ENCODE measurements at regions not wholly inside any gene's neighbourhood (a gene's known extent, or its start where the extent isn't known, plus 50 kb on each side); places are given as distances from the start of the nearest gene placed in this dataset.

- no peak for DNase-seq
Measured at GRCh38 chr1:177847843-177848242, 122.0 kb downstream of the SEC16B start.

DNA sequence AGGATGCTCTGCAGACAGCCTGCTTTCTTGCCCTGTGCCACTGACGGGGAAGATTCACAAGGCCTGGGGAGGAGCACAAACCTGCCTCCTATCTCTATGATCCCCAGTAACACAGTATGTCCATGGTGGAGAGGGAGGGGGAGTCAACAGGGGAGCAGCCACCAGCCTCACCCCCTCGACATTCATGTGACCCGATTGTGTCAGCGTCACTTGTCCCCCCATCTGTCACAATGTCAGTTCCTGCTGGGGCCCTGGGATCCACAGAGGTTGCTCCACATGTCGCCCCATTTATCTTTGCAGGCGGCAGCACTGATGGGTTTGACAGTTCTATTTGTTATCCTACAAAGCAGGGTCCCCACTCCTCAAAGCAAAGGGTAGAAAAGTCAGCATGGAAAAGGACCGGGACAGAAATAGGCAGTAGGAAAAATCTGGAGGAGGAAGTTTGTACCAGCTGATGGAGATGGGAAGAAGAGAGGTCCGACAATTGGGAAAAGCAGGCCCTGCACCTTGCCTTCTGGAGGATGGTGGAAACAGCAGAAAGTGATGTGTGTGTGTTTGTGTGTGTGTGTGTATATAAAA lies 130.9 kb downstream of the SEC16B start:
- DNase-seq: no peak

GRCh38 chr1:177833631-177834030 lies 136.2 kb downstream of the SEC16B start:
- no peak for DNase-seq

DNA sequence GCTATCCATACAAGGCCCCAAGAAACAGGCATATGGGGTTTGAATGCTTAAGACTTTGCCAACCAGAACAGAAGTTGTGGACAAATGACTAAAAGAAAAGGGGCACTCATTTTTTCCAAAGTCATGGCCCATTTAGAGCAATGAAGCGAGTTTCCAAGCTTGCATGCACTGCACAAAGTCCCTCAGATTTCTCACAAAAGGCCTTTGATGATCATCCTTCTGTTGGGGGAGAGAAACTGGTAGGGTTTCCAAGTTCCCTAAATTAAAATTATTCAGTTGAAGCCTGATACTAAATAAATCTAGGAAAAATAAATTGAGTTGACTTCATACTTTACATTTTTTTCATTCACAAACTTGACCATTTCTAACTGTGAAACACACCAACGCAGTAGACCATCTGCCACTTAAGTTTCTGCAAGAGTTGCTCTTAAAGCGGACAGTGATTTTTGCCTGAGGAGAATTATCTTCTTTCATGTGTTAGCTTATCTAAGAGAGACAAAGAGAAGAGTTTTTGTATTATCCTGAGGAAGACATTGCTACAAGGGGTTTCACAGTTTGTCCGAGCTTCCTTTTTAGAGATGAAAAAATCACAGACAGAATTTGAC lies 139.2 kb downstream of the SEC16B start:
- no peak for DNase-seq

- no peak for DNase-seq
Measured at GRCh38 chr1:177825276-177825901, 144.5 kb downstream of the SEC16B start.

GRCh38 chr1:177824508-177824982 lies 145.3 kb downstream of the SEC16B start:
- DNase-seq: no peak

- DNase-seq: no peak
Measured at GRCh38 chr1:177820213-177820612, 149.6 kb downstream of the SEC16B start.

DNA sequence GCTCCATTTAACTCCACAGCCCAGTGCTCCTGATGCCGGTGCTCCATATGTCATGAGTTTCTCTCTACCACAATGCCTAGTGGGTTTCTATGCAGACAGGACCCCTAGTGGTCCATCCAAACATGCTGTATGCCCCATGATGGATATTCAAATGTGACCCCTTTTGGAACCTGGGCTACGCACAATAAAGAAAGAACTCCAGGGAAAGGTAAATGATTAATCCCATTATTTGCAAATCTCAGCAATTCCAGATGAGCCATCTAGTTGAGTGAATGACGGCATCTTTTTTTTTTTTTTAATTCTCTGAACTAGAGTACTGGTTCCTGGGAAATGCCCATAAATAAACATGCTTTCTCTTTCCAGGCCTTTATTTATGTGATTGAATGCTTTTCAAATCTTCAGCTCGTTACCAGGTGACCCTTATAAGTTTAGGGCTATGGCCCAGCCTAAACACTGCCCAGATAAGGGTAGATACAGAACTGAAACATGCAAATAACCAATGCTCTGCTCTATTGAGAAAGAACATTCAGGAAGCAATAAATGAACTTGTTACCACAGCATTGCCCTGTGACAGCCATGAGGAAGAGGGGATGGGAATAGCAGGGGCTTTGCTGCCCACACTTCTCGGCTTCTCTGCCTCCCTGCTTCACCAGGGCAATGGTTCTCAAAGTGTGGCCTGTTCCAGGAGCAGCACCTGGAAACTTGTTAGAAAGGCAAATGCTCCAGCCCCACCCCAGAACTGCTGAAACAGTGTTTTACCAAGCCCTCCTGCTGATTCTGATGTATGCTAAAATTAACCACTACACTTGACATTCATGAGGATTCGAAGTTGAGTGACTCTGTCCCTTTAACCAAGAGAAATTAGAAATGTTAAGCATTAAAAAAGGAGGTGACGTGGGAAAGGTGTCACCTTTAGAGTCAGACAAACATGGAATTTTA lies 151.7 kb downstream of the SEC16B start:
- peak; percentile 44 for DNase-seq

GRCh38 chr1:177812650-177813049 lies 157.2 kb downstream of the SEC16B start:
- DNase-seq: no peak

- no peak for DNase-seq
Measured at GRCh38 chr1:177812144-177812543, 157.7 kb downstream of the SEC16B start.

- peak; percentile 86 for DNase-seq
Measured at GRCh38 chr1:177811429-177811828, 158.4 kb downstream of the SEC16B start.

DNA sequence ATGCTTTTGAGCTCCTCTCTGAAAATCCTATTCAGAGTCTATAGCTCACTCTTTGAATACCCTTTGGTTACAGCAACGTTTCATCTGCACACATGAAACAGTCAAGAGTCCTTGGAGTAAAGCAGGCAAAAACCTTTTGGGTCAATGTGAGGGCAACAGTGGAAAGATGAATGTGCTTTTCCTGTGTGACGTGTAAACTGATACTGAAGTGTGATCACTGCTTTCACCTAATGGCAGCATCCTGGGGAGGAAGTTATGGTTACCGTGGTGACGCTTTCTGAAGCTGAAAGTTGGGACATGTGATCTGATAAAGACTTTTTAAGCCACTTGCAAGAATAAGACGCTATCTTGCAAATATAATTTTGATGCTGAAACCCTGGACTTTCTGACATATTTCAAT lies 160.0 kb downstream of the SEC16B start:
- DNase-seq: peak; percentile 62

GRCh38 chr1:177802304-177802703 lies 167.6 kb downstream of the SEC16B start:
- DNase-seq: no peak

GRCh38 chr1:177801790-177802189 lies 168.1 kb downstream of the SEC16B start:
- DNase-seq: no peak

- peak; percentile 30 for DNase-seq
Measured at GRCh38 chr1:177800400-177801088, 169.3 kb downstream of the SEC16B start.

DNA sequence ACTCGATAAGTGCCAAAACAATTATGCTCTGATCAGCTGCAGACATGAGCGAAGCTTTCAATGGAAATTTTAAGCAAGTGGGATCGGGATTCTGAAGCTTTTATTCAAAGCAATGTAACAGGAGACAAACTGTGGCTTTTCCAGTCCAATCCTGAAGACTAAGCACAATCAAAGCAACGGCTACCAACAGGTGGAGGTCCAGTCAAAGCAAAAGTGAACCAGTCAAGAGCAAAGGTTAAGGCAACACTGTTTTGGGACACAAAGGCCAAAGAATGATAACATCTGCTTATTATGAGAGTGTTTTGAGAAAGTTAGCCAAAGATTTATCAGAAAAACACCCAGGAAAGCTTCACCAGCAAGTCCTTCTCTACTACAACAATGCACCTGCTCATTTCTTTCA lies 170.1 kb downstream of the SEC16B start:
- DNase-seq: no peak

DNA sequence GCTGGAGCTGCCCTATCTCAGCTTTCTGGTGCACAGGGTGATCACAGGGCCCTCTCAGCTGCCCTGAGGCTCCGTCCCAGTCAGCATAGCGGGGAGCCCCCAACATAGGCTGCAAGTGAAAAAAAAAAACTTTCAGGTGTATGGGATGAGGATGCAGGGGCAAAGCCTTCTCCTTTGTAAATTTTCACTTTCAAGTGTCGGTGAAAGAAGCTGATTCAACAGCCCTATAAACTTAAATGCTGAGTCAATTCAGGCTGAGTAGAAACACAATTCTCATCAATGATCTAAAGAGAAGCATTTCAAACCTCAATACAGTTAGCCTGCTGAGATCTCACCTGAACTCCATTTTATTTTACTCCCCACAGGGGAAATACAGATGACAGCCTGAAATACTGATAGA lies 171.2 kb downstream of the SEC16B start:
- no peak for DNase-seq

GRCh38 chr1:177796561-177796960 lies 173.3 kb downstream of the SEC16B start:
- no peak for DNase-seq

- DNase-seq: peak; percentile 29
Measured at GRCh38 chr1:177794376-177794991, 175.4 kb downstream of the SEC16B start.

DNA sequence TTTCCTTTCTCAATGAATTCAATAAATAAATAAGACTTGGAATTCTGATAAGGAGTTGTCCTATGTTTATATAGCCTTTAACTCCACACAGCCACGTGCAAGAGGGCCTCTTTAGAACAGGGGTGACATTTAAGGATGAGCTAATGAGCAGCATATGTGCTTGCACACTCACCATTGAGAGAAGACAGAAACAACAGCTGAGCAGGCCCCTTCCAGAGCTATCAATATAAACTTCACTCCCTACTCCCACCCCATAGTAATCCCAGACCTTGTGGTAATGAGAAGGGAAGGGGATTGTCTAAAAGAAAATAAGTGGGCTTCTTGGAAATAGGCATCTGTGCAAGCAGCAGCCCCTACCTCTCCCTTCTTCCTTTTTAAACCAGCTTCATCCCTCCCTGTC lies 176.0 kb downstream of the SEC16B start:
- DNase-seq: no peak

GRCh38 chr1:177790566-177790965 lies 179.3 kb downstream of the SEC16B start:
- no peak for DNase-seq
